ENCODE measurements at regions not wholly inside any gene's neighbourhood (a gene's known extent, or its start where the extent isn't known, plus 50 kb on each side); places are given as distances from the start of the nearest gene placed in this dataset.
"Not testable (repeated sequence)": the region's sequence is repeated elsewhere in the genome, so short reads cannot be mapped to it uniquely, and the experiment has no call there.

- TF ChIP-seq ZNF274 (IDR thresholded peaks at IDR 0.05; ENCODE audit: low read depth, low read length); YY1 (IDR thresholded peaks at IDR 0.05; ENCODE audit: insufficient read depth, insufficient read length); SUZ12 (IDR thresholded peaks at IDR 0.05; ENCODE audit: extremely low read depth, insufficient read depth, insufficient read length): not testable (repeated sequence)
Observed at GRCh38 chr14:105636021-105636420, 109.6 kb downstream of the TMEM121 start.

Data from NT2/D1 (cell line).